B cell (primary cell): ENCODE measurements at regions not wholly inside any gene's neighbourhood (a gene's known extent, or its start where the extent isn't known, plus 50 kb on each side); places are given as distances from the start of the nearest gene placed in this dataset.

Source experiments
- ATAC-seq: fragments of 200-7000 bp; cut with Tn5 transposase; one replicate; pipeline ENCODE4 v1.10.0; 2021; ENCODE audit warnings: low read depth, mild to moderate bottlenecking, moderate number of reproducible peaks, moderate library complexity
- CTCF ChIA-PET: fragments of 350-600 bp; sonication (Branson Sonifier 250); formaldehyde crosslinking; loops from one replicate; lab custom pipeline; 2021; ENCODE audit warnings: antibody characterized with exemption, inconsistent platforms; lab: Charles Lee
- POLR2A ChIA-PET: fragments of 350-600 bp; sonication (Branson Sonifier 250); formaldehyde crosslinking; loops from one replicate; lab custom pipeline; 2021; ENCODE audit warnings: antibody characterized with exemption; lab: Charles Lee
- DNase-seq: peaks from one replicate; pipeline ENCODE4 v3.0.0; 2013
- H2AFZ ChIP-seq: 2 replicates; pipeline ENCODE4 v1.6.1; 2012; ENCODE audit warnings: mild to moderate bottlenecking, low read depth, low read length; ENCODE audit not compliant: insufficient read depth, poor library complexity, severe bottlenecking
- H3K27ac ChIP-seq, 2 donors: 1 replicate in 1 of 2; 2 replicates in 1 of 2; pipeline ENCODE4 v1.5.1; 2012 to 2013; ENCODE audit warnings: low read length in 2 of 2, mild to moderate bottlenecking in 2 of 2, moderate library complexity in 1 of 2
- H3K27me3 ChIP-seq, 4 experiments: fragments of 200-600 bp in 1 of 4; sonication (generic) in 1 of 4; replicated peaks in 1 of 4; 1 replicate in 2 of 4; 2 replicates in 2 of 4; pipeline versions ENCODE4 v1.6.1 to v1.7.0; 2013 to 2016; ENCODE audit warnings: low read length in 3 of 4, mild to moderate bottlenecking in 2 of 4, mixed read lengths in 1 of 4, moderate library complexity in 1 of 4; ENCODE audit not compliant: insufficient read depth in 4 of 4, control insufficient read depth in 3 of 4; ENCODE audit errors: control extremely low read depth in 1 of 4
- H3K36me3 ChIP-seq, 2 experiments: replicated peaks in 1 of 2; 1 replicate in 1 of 2; 2 replicates in 1 of 2; pipeline versions ENCODE4 v1.6.1 to v1.7.1; 2013; ENCODE audit warnings: low read length in 1 of 2; ENCODE audit not compliant: insufficient read depth in 2 of 2, control insufficient read depth in 1 of 2; ENCODE audit errors: control extremely low read depth in 1 of 2, extremely low read depth in 1 of 2
- H3K4me1 ChIP-seq, 2 donors: fragments of 200-600 bp in 1 of 2; sonication (generic) in 1 of 2; 1 replicate in 1 of 2; 2 replicates in 1 of 2; pipeline versions ENCODE4 v1.5.1 to v1.6.1; 2013 to 2017; ENCODE audit warnings: low read length in 2 of 2; ENCODE audit not compliant: control insufficient read depth in 2 of 2, insufficient read depth in 2 of 2
- H3K4me2 ChIP-seq: replicated peaks from 2 replicates; pipeline ENCODE3; 2012; ENCODE audit warnings: mild to moderate bottlenecking, low read depth, low read length; ENCODE audit not compliant: poor library complexity, severe bottlenecking
- H3K4me3 ChIP-seq, 5 experiments: fragments of 200-600 bp in 1 of 5; sonication (generic) in 1 of 5; 1 replicate in 3 of 5; 2 replicates in 2 of 5; pipeline versions ENCODE4 v1.5.1 to v1.7.0; 2011 to 2016; ENCODE audit warnings: low read length in 4 of 5, mild to moderate bottlenecking in 4 of 5, low read depth in 2 of 5, control low read depth in 1 of 5, moderate library complexity in 1 of 5; ENCODE audit not compliant: insufficient read depth in 1 of 5; ENCODE audit errors: control extremely low read depth in 1 of 5, extremely low read depth in 1 of 5
- H3K79me2 ChIP-seq: fragments of 200-600 bp; sonication (generic); one replicate; pipeline ENCODE4 v1.6.0; 2016; ENCODE audit warnings: low read length; ENCODE audit not compliant: control insufficient read depth, insufficient read depth
- H3K9ac ChIP-seq: fragments of 200-600 bp; sonication (generic); 2 replicates; pipeline ENCODE4 v1.6.1; 2017; ENCODE audit warnings: mild to moderate bottlenecking, low read length, moderate library complexity
- H3K9me3 ChIP-seq, 3 donors: one replicate each; pipeline versions ENCODE4 v1.6.1 to v1.7.1; 2013; ENCODE audit warnings: low read length in 2 of 3; ENCODE audit not compliant: control insufficient read depth in 2 of 3, insufficient read depth in 1 of 3; ENCODE audit errors: control extremely low read depth in 1 of 3
- H4K20me1 ChIP-seq: 2 replicates; pipeline ENCODE4 v1.6.0; 2012; ENCODE audit warnings: mild to moderate bottlenecking, low read length; ENCODE audit not compliant: insufficient read depth, control insufficient read depth, poor library complexity, severe bottlenecking
- H3K27ac Mint-ChIP-seq: one replicate; pipeline ENCODE4 v1.8.0; 2021; ENCODE audit warnings: mixed read lengths
- H3K27me3 Mint-ChIP-seq: one replicate; pipeline ENCODE4 v1.8.0; 2021; ENCODE audit warnings: mixed read lengths
- H3K4me1 Mint-ChIP-seq: one replicate; pipeline ENCODE4 v1.8.0; 2021; ENCODE audit warnings: mixed read lengths
- H3K4me3 Mint-ChIP-seq: one replicate; pipeline ENCODE4 v1.8.0; 2021; ENCODE audit warnings: mixed read lengths
- H3K9me3 Mint-ChIP-seq: one replicate; pipeline ENCODE4 v1.8.0; 2022; ENCODE audit warnings: mixed read lengths; ENCODE audit not compliant: insufficient read depth
- CTCF ChIP-seq: fragments of 200-600 bp; IDR thresholded peaks from one replicate; pipeline ENCODE4 v1.8.0; 2022; ENCODE audit warnings: antibody characterized with exemption, mild to moderate bottlenecking
- EZH2 ChIP-seq: IDR thresholded peaks from 2 replicates; pipeline ENCODE4 v1.6.1; 2012; ENCODE audit warnings: borderline replicate concordance, low read depth, mild to moderate bottlenecking, moderate library complexity, low read length; ENCODE audit not compliant: insufficient read depth, poor library complexity, severe bottlenecking
- WGBS: methylation state at CpG from one replicate; pipeline ENCODE4 v1.1.5; 2013; ENCODE audit warnings: missing lambda C conversion rate; ENCODE audit not compliant: insufficient coverage; 5-methylcytosine and 5-hydroxymethylcytosine counted together
- intact Hi-C: fragments of 100-400 bp; cut with micrococcal nuclease; formaldehyde crosslinking; loops from one replicate; pipeline ENCODE4 v1.10.0; 2022

GRCh38 chr10:118911363-118911762, 118.2 kb upstream of the NANOS1 start:
- no peak overlapping the region for H3K4me2 ChIP-seq

GRCh38 chr10:118912961-118913600, 116.4 kb upstream of the NANOS1 start:
- Histone ChIP-seq H4K20me1 (no peaks in the 10 kb centered on the region), H3K9ac (no peak overlapping the region), H3K27me3 (peaks cover 0 to 6% (median 0%) of the 10 kb centered on the region in 4 experiments), H3K27ac (no peak overlapping the region), H3K4me3 (no peak overlapping the region), H3K4me2 (no peak overlapping the region), H3K9me3 (no peaks in the 10 kb centered on the region), H3K4me1 (no peaks in the 10 kb centered on the region), H2AFZ (no peak overlapping the region), H3K79me2 (no peaks in the 10 kb centered on the region), H3K36me3 (no peaks in the 10 kb centered on the region)
- no peaks in the 10 kb centered on the region for H3K4me1 Mint-ChIP-seq
- WGBS = 100% methylated on average over 2 of the region's 4 CpGs
- CTCF ChIA-PET = no interaction called here
- POLR2A ChIA-PET = no interaction called here
- peaks cover 14% of the 10 kb centered on the region for H3K27me3 Mint-ChIP-seq
- H3K4me3 Mint-ChIP-seq = no peak overlapping the region
- H3K27ac Mint-ChIP-seq = no peak overlapping the region
- no peaks in the 10 kb centered on the region for H3K9me3 Mint-ChIP-seq
- intact Hi-C loops = no loop called here
- no peak for DNase-seq
- TF ChIP-seq CTCF = no peak
- TF ChIP-seq EZH2 = no peak
- ATAC-seq = no peak

More at GRCh38 chr10:118911363-118911762, 118.2 kb upstream of the NANOS1 start:
- WGBS = 71% methylated on average over 5 of the region's 5 CpGs
- ATAC-seq (no peak), DNase-seq (no peak)
- Histone ChIP-seq H3K4me1 (no peaks in the 10 kb centered on the region), H3K9me3 (no peaks in the 10 kb centered on the region), H2AFZ (no peak overlapping the region), H4K20me1 (no peaks in the 10 kb centered on the region), H3K27ac (no peak overlapping the region), H3K9ac (no peak overlapping the region), H3K36me3 (no peaks in the 10 kb centered on the region), H3K79me2 (no peaks in the 10 kb centered on the region), H3K4me3 (no peak overlapping the region), H3K27me3 (peaks cover 0 to 6% (median 0%) of the 10 kb centered on the region in 4 experiments)
- Mint-ChIP-seq H3K4me1 (no peaks in the 10 kb centered on the region), H3K4me3 (no peak overlapping the region), H3K27me3 (peaks cover 14% of the 10 kb centered on the region), H3K9me3 (no peaks in the 10 kb centered on the region), H3K27ac (no peak overlapping the region)
- intact Hi-C loops = no loop called here
- POLR2A ChIA-PET = no interaction called here
- CTCF ChIA-PET = no interaction called here
- no peak for TF ChIP-seq CTCF
- no peak for TF ChIP-seq EZH2
